Left lung (tissue), 4 donors: ENCODE measurements at regions not wholly inside any gene's neighbourhood (a gene's known extent, or its start where the extent isn't known, plus 50 kb on each side); places are given as distances from the start of the nearest gene placed in this dataset.

Experiments used
- ATAC-seq: fragments of 200-7000 bp; cut with Tn5 transposase; one replicate; pipeline ENCODE4 v1.9.1; 2020; ENCODE audit warnings: moderate library complexity
- DNase-seq, 4 donors: peaks; one replicate each; pipeline ENCODE4 v3.0.0-alpha.2; 2013 to 2020
- H3K27ac ChIP-seq, 2 donors: fragments of 200-600 bp; sonication (generic) in 1 of 2; one replicate each; pipeline versions ENCODE4 v1.5.0 to v1.8.0; 2020 to 2021
- H3K27me3 ChIP-seq, 2 donors: fragments of 200-600 bp; sonication (generic) in 1 of 2; one replicate each; pipeline versions ENCODE4 v1.5.0 to v1.8.0; 2020 to 2021
- H3K36me3 ChIP-seq, 2 donors: fragments of 200-600 bp; sonication (generic) in 1 of 2; one replicate each; pipeline versions ENCODE4 v1.5.0 to v1.8.0; 2020 to 2021
- H3K4me1 ChIP-seq, 2 donors: fragments of 200-600 bp; one replicate each; pipeline ENCODE4 v1.8.0; 2021
- H3K4me3 ChIP-seq, 2 donors: fragments of 200-600 bp; sonication (generic) in 1 of 2; one replicate each; pipeline versions ENCODE4 v1.5.0 to v1.8.0; 2020 to 2021; ENCODE audit warnings: mild to moderate bottlenecking in 1 of 2
- H3K9me3 ChIP-seq, 2 donors: fragments of 200-600 bp; sonication (generic) in 1 of 2; one replicate each; pipeline versions ENCODE4 v1.5.0 to v1.8.0; 2020 to 2021
- intact Hi-C, 2 donors: fragments of 100-400 bp; cut with DNase I; formaldehyde crosslinking; loops; one replicate each; pipeline versions ENCODE4 v1.11.2 to v1.14.2; 2022
- TF ChIP-seq, protein P1 (sequence below), 2 donors: fragments of 200-600 bp; sonication (generic) in 1 of 2; IDR thresholded peaks; one replicate each; pipeline versions ENCODE4 v1.5.0 to v1.8.0; 2021; ENCODE audit warnings: antibody characterized with exemption in 2 of 2
- donor health status: DM: no; HTN: yes; CAD: no.
- donor health status: DM: no; HTN: no; CAD: no.

DNA sequence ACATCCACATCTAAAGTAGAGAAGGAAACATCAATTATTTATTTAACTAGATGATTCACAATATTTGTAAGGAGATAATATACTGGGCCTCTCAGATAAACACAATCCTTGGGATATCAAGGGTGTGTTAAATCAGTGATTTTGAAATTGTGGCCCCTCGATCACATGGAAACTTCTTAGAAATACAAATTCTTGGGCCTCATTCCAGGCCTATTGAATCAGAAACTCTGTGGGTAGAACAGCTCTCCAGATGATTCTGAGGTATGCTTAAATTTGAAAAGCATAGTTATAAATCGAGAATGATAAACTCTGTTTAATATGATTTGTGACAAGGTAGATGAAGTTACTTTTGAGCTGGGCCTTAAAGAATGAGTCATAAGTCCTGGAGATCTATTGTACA, 64.3 kb upstream of the GPR174 start:
- intact Hi-C loops = no loop called here

GRCh38 chrX:79081895-79082512, 62.5 kb upstream of the GPR174 start:
- DNase-seq = peak in 2 of 4 donors; percentile 36 to 39
- H3K4me3 ChIP-seq = no peak overlapping the region
- ATAC-seq = peak; percentile 83

More for the DNA sequence above, 64.3 kb upstream of the GPR174 start:
- Histone ChIP-seq H3K27me3 (peaks cover 0 to 7% of the 10 kb centered on the region in 2 donors), H3K27ac (no peak overlapping the region), H3K9me3 (no peaks in the 10 kb centered on the region), H3K4me1 (no peaks in the 10 kb centered on the region), H3K36me3 (no peaks in the 10 kb centered on the region), H3K4me3 (no peak overlapping the region)
- no peak for DNase-seq
- no peak for ATAC-seq
- TF ChIP-seq, protein P1, sequence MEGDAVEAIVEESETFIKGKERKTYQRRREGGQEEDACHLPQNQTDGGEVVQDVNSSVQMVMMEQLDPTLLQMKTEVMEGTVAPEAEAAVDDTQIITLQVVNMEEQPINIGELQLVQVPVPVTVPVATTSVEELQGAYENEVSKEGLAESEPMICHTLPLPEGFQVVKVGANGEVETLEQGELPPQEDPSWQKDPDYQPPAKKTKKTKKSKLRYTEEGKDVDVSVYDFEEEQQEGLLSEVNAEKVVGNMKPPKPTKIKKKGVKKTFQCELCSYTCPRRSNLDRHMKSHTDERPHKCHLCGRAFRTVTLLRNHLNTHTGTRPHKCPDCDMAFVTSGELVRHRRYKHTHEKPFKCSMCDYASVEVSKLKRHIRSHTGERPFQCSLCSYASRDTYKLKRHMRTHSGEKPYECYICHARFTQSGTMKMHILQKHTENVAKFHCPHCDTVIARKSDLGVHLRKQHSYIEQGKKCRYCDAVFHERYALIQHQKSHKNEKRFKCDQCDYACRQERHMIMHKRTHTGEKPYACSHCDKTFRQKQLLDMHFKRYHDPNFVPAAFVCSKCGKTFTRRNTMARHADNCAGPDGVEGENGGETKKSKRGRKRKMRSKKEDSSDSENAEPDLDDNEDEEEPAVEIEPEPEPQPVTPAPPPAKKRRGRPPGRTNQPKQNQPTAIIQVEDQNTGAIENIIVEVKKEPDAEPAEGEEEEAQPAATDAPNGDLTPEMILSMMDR (IDR thresholded peaks at IDR 0.05) = no peak

DNA sequence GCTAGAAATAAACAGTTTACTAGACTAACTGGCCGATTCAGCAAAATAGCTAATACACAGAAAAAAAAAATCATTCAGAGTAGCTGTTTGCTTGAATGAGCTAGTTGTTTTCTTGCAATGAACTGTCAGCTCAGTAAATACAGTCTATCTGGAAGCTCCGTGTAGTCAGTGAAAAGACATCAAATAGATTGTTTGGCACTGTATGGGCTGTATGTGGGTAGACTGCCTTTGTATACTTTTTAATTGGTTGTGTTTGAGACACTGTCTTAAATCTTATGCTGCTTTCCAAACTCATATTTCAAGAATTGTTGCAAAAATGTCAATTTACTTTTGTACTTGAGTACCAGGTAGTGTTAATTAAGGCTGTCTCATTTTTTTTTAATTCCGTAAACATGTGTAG, 61.6 kb upstream of the GPR174 start:
- ATAC-seq (no peak), DNase-seq (no peak)
- Histone ChIP-seq H3K27ac (no peak overlapping the region), H3K36me3 (no peaks in the 10 kb centered on the region), H3K4me3 (no peak overlapping the region), H3K4me1 (no peaks in the 10 kb centered on the region), H3K27me3 (peaks cover 0 to 7% of the 10 kb centered on the region in 2 donors), H3K9me3 (no peaks in the 10 kb centered on the region)
- TF ChIP-seq, protein P1 (IDR thresholded peaks at IDR 0.05) = no peak
- intact Hi-C loops = no loop called here

More at GRCh38 chrX:79081895-79082512, 62.5 kb upstream of the GPR174 start:
- Histone ChIP-seq H3K4me1 (no peaks in the 10 kb centered on the region), H3K36me3 (no peaks in the 10 kb centered on the region), H3K27ac (no peak overlapping the region), H3K9me3 (no peaks in the 10 kb centered on the region), H3K27me3 (peaks cover 0 to 7% of the 10 kb centered on the region in 2 donors)
- TF ChIP-seq, protein P1 (IDR thresholded peaks at IDR 0.05) = peak; percentile 47 to 52
- intact Hi-C loops = no loop called here

- no peak for ATAC-seq
- Histone ChIP-seq H3K4me3 (no peak overlapping the region), H3K9me3 (no peaks in the 10 kb centered on the region), H3K27me3 (peaks cover 0 to 7% of the 10 kb centered on the region in 2 donors), H3K27ac (no peak overlapping the region), H3K36me3 (no peaks in the 10 kb centered on the region), H3K4me1 (no peaks in the 10 kb centered on the region)
- no peak for DNase-seq
- intact Hi-C loops = no loop called here
- TF ChIP-seq, protein P1 (IDR thresholded peaks at IDR 0.05) = no peak
Measured at GRCh38 chrX:79084923-79085322, 59.6 kb upstream of the GPR174 start.

GRCh38 chrX:79089896-79090584, 54.4 kb upstream of the GPR174 start:
- DNase-seq = no peak

More at GRCh38 chrX:79089896-79090584, 54.4 kb upstream of the GPR174 start:
- Histone ChIP-seq H3K27me3 (no peaks in the 10 kb centered on the region), H3K27ac (no peak overlapping the region), H3K9me3 (no peaks in the 10 kb centered on the region), H3K4me1 (no peaks in the 10 kb centered on the region), H3K4me3 (no peak overlapping the region), H3K36me3 (no peaks in the 10 kb centered on the region)
- intact Hi-C loops = no loop called here
- ATAC-seq = no peak
- TF ChIP-seq, protein P1 (IDR thresholded peaks at IDR 0.05) = no peak
